Stimulated activated CD8-positive, alpha-beta memory T cell treated with anti-CD3 and anti-CD28 coated beads, Interleukin-4, amount 100 ng/mL, for 1 hour (primary cell): ENCODE measurements at regions not wholly inside any gene's neighbourhood (a gene's known extent, or its start where the extent isn't known, plus 50 kb on each side); places are given as distances from the start of the nearest gene placed in this dataset.
"Not testable (repeated sequence)": the region's sequence is repeated elsewhere in the genome, so short reads cannot be mapped to it uniquely, and the experiment has no call there.

Source experiments
- DNase-seq, 2 donors: peaks; one replicate each; pipeline ENCODE4 v3.0.0-alpha.2; 2020; ENCODE audit warnings: low read depth in 2 of 2, low spot score in 1 of 2

DNA sequence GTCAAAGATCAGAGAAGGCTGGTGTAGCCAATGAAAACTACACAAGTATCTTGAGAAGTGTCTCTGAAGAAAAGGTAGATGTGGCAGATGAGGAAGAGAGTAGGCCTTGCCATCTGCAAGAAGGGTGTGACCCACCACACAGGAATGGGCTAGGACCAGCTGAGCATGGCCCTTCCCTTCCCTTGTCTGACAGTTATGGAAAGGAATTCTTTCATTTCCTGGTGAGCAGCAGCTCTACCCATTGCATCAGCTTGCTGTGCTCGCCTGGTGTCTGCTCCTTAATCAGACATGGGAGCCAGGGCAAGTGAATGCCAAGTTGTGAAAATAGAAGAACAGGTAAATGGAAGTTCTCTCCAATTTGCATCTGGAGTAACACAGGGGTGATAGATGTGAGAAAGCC lies 145.2 kb upstream of the KRR1 start:
- no peak for DNase-seq

DNA sequence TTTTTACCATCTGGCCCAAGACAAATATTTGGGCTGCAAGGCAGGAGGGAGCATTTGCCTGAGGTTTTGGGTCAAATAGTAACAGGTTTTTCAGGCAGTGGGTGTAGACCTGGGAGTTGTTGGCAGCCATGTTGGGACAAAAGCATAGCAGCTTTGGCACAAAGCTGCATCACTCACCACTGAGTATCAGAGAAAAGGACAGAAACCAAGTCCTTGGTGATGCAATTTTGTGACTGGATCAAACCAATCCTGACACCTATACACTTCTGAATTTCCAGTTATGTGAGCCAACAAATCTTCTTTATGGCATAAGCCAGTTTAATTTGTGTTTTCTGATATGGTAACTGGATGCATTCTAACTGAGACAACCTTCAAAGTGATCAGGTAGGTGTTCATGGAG lies 144.8 kb upstream of the KRR1 start:
- DNase-seq, result no peak

DNA sequence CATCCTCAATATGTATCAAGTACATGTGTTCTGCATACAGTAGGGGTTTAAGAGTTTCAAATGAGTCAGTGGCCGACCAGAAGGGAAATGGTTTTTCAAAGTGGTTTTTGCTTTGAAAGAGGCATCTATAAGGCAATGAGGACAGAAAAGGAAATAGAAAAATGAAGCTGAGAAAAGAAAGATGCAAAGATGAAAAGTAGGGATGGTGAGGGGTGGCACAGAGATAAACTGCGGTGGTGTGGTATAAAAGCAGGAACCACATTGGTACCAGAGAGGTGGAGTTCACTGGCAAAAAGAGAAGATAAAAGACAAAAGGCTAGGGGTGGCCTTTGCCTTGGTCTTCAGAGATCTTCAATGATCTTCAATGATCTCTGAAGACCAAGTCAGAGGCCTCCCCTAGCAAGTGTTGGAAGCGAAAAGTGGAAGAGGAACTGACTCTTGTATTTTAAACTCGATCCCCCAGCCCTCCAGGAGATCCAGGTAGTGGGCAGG lies 144.0 kb upstream of the KRR1 start:
- DNase-seq, result no peak

DNA sequence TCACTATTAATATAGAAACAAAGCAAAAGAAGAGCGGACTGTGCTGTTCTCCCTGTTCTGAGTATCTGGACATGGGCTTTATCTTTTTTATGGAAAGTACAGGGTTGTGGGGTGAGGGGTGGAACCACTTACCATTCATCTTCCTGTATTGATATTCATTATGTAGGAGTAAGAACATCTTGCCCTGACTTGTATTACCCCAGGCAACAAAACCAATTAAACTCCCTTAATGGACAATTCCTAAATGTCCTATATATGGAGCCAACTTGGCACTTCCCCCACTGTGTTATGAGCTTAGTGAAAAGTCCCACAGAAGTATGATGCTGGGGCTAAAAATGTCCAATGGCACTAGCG lies 139.9 kb upstream of the KRR1 start:
- no peak for DNase-seq

DNA sequence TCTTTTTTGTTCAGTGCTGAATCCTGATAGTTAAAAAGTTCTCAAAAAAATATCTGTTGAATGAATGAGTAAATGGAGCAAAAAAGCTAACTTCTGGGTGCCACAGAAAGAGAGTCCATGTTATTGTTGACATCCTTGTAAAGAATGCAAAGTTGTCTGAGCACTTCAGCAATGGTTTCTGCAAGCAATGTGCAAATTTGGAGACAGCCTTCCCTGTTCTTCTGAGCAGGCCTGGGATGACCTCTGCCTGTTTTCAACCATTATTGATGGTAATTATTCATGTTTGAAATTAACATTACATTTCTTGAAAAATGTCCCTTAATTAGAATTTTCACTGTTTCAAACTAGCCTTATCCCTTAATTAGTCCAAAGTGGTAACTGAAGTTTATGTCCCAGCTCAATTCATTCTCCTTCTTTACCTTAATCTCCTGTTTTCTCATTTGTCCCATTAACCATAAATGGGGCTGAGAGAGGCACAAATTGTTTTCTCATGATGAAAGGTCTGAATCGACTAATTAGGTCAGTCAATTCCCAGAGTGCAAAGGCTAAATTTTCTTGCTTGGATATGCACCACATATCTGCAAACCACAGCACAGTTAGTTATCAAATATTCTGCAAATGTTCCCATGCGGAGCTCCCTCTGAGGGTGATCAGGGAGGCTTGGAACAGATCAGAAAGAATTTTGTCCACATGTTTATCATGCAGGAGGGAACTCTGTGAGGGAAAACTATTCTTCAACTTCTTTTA lies 139.4 kb upstream of the KRR1 start:
- DNase-seq, result no peak

DNA sequence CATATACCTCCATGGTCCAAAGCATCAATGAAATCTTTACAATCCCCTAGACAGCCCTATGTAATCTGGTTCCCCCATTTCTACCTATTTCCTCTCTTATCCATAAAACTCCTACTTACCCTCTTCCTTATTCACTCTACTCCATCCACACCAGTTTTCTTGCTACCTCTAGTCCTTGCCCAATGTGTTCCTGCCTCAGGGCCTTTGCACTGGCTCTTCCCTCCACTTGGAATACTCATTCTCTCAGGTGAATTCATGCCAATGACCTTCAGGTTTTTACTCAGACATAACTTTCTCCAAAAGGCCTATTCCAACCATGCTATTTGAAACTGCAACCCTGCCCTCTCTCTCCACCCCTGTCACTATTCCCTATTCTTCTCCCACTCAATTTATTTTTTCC lies 138.7 kb upstream of the KRR1 start:
- DNase-seq, result no peak

DNA sequence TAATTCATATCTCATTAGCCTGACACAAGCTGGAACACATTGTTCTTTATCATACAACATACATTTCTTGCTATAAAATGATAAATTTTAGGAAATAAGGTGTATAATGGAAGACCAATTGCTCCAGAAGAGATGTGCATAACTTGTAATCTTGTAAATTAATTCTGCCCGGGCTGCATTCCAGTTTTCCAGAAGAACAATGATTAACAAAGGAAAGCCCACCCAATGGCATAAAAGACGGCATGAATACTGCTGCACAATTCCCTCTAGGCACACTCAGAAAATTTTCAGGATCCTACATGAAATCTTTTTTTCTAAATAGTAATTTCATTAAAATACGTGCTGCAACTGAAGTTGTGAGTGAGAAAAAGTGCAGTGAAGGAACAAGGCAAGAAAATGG lies 137.4 kb upstream of the KRR1 start:
- DNase-seq, result no peak

DNA sequence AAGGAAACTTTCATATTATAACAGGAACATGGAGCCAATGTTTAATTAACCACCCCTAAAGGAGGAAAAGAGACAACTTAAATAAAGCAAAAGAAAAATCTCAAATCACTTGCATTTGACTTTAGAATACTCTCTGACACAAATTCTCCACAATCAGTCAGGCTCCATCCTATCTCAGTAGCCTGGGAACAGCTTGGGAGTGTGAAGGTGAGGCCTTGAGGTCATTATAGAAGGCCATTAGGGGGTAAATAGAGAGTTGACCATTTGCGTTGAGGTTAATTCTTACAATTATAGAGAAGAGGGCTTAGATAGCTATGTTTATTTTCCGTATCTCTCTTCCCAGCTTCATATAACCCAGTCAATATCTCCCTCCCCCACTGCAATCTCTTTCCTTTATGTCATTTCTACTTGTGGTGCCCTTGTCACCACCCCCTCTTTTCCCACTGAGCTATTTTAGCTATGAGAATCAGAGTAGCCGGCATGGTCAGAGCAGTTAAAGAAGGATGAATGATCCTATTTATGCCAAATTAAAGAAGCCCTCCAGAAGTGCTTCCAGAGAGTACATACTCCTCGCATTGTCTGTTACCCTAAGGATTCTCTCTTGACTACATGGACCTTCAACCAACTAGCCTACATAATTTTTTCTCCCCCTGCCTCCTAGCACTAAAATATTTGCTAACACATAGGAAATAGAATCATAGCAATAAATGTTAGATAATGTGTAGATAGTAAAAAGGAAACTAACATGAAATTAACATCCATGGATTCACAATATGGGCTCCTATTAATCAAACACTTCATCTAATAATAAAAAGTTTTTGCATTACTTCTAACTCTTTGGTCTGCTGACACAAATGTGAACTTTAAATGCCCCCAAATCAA lies 135.2 kb upstream of the KRR1 start:
- no peak for DNase-seq

DNA sequence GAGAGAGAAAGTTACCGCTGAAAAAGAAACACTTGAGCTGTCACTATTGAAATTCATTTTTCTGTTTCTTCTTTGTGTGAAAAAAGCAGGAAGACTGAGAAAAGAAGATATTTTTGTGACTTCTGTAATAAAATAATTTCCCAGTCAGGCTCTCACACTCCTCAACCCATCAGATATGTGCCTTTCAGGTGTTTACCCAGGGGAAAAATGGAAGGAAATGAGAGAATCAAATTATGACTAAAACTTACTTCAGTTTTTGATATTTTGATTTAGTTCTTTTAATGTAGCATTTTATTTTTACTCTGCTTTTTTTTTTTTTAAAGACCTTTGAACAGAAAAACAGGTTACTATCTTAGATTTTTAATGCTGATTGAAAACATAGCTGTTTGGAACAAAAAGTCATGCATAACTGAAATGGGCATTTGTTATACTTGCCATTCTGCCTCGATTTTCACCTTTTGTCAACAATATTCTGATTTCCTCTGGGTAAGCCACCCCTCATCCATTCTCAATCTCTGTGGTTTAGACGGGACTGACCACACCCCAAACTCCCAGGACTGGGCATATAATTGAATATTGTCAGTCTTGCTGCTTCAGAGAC lies 133.2 kb upstream of the KRR1 start:
- no peak for DNase-seq

DNA sequence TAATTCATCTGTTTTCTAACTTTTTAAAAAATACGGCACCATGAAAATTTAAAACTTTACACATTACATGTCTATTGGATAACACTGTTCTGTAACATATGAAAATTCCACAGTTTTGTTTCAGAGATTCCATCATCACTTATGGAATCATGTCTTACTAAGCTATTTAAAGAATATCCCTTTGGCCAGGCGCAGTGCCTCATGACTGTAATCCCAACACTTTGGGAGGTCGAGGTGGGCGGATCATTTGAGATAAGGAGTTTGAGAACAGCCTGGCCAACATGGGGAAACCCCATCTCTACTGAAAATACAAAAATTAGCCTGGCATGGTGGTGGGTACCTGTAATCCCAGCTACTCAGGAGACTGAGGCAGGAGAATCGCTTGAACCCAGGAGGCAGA lies 131.7 kb upstream of the KRR1 start:
- DNase-seq, result not testable (repeated sequence)

DNA sequence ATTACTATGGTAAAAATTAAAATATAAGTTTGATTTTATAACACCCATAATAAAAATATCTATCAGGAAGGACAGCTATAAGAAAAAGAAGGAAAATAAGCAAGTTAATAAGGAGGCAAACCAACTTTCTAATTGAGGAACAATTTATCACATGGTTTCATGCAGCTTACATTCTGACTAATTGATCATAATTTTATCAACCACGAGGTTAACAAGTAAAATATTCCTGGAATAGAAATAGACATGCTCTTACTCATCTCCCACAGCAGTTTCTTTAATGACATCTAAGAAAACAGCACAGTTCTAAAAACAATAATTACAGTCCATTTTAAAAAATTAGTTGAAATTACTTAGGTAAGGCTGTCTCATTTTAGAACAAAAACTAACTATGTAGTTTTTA lies 130.8 kb upstream of the KRR1 start:
- no peak for DNase-seq

DNA sequence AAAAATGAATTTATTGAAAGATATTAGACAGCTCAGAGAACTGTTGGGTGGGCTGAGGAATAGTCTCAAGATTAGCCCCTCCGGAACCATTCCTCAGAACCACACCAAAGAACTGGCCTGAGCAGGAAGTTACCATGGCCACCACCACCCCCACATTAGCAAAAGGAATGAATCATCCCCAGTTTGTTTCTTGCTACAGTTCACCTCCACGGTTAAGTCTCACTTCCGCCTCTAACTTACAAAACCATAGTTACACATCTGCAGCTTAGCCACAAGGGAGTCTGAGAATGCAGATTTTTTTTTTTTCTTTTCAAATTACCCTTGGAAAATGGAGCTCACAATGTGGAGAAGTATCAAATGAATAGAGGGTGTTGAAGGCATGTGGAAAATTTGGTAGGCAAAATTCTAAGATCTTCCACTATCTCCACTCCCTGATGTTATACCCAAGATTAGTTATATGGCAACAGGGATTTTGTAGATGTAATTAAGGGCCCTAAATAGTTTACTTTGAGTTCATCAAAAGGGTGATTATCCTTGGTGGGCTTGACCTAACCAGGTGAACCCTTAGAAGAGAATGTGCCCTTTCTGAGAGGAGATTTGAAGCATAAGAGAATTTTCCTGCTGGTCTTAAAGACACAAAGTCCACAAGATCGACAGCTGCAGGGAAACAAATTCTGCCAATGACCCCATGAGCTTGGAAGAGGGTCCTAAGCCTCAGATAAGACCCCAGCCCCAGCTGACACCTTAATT lies 129.8 kb upstream of the KRR1 start:
- DNase-seq, result no peak

DNA sequence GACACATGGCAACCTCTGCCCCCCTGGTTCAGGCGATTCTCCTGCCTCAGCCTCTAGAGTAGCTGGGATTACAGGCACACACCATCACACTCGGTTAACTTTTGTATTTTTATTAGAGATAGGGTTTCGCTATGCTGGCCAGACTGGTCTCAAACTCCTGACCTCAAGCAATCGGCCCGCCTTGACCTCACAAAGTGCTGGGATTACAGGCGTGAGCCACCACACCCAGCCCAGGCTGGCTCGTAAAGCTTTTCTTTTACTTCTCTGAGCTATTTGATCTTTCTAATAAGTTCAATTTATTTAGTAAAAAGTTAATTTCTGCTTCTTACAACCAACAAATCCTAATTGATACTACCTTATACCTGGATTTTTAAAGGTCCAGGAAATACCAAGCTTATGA lies 127.4 kb upstream of the KRR1 start:
- DNase-seq, result no peak

DNA sequence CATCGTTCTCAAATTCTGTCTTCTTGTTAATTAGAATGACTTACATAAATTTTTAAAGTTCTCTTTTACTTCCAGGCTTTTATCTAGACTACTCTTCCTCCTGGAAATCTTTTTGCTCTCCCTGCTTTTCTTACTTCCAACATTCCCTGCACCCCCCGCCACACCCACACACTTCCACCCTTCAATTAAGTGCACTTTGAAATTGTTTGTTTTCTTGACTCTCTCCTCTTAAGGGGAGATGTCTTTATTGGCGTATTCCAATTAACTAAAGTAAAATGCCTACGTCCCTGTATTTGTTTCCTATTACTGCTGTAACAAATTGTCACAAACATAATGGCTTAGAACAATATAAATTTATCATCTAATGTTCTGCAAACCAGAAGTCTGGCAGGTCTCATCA lies 125.2 kb upstream of the KRR1 start:
- no peak for DNase-seq

DNA sequence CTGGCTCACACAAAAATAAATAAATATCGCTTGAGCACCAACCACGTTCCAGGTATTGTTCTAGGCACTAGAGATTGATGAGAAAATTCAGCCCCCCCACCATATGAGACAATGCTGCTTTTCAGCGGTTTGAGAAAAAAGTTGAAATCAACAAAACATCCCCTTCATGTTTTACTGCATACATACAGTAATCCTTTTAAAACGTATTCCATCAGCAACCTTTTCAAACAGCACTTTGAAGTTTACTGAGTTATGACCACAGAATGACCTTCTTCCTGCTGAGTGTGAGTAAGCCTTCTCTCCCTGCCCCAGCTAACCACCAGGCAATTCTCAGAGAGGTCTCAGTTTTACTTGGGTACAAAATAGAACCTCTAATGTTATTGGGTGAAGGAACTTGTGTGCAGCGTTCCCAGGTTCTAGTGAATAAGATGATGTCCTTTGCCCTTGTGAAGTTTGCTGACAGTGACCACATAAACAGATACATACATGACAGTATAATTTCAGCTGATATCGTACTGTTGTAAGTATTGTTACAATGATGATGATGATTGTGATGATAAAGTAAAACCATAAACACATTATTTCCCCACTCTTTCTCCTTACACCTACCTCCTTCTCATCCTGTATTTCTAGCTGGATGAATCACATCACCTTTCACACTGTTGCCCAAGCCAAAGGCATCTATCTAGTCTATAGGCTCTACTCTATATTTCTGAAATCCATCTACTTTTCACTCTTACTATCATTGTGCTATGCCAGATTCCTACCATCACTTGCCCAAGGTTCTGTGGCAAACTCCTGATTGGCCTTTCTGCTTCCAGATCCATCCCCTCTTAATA lies 124.4 kb upstream of the KRR1 start:
- no peak for DNase-seq

DNA sequence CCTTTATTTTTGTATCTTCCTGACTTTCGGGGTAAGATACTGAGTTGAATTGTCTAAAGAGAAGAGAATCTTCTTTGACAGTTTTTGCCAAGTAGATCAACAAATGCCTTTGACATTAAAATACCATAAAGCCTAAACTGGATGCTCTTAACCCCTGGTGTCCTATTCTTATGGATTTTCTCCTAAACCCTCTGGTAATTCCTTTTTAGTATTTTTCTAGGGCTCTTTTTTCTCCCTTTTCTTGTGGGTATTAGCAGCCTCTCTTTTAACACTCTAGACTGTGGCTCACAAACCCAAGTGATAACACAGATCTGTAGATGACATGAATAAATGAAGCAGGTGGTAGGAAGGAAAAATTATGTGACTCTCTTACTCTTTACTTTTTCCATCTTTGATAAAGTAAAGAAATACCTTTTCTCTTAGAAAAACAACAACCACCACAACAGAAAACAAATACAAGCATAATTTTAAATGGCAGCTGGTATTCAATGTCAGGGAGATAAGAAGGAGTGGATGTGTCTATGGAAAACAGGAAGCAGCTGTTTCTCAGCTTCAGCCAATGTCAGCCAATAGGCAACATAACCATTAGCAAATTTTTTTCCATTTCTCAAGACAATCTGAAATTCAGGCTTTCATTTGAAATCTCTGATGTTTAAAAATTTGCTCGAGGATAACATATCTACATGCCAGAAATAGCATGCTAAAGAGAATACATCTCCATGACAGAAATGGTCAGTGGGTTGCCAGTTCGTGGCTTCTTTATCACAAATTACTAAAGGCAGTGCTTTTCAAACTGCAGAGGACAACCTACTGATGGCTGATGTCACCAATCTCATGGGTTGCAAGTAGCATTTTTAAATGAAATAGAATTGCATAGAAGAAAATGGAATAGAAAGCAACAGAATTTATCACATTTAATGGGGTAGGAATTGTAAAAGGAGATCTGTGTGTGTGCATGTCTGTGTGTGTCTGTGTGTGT lies 123.1 kb upstream of the KRR1 start:
- DNase-seq, result no peak

DNA sequence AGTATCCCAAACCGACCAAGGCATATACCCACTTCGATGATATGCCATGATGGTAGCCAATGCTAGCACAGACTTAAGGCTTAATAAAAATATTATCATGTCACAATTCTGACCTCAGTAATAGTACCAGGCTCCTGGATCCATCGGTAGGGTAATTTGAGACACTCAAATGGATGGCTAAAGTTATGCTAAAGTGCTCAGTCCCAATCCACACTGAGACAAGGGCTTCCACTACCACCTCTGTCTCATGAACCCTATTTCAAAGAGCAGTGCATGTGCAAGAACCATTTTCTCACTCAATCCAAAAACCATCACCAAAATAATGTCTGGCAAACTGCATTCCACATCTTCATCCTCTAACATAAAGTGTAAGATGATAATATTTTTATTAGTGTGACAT lies 122.4 kb upstream of the KRR1 start:
- DNase-seq, result no peak

DNA sequence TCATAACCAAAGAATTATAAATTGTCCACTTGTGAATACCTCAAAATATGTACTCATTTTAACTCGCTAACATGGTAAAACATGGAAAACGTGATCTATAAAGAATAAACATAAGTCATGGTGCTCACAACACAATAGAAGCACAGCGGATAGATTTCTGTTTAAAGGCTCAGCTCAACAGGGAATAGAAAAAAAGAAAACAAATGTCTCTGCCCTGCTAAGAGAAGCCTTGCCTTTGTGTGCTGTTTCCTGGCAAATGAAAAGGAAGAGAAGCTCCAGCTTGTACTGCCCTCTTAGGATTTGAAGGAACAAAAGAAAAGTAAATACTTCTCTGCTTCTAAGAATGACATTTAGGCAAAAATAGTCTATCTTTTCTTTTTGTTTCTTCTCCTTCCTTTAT lies 121.0 kb upstream of the KRR1 start:
- DNase-seq, result no peak

DNA sequence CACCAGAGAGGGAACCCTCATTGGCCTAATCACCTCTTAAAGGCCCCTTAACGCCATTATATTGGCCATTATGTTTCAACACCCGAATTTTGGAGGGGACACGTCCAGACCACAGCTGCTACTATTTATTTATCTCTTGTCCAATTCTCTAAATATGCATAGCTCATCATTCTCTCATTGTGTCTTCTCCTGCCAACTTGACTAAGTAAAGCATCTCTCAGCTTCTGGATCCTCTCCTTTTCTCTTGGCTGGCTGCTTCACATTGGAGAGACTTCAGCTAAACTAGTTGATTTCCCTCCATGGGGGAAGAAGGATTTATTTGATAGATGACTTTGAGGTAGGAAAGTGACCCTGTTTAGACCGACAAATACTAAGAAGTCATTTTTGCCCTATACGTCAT lies 120.4 kb upstream of the KRR1 start:
- no peak for DNase-seq
